HEK293 (cell line): ENCODE measurements at regions not wholly inside any gene's neighbourhood (a gene's known extent, or its start where the extent isn't known, plus 50 kb on each side); places are given as distances from the start of the nearest gene placed in this dataset.

Source experiments
- CTCF ChIA-PET: fragments of 350-600 bp; formaldehyde crosslinking; extraction: SDS; loops from one replicate; lab custom pipeline; 2021; ENCODE audit warnings: antibody characterized with exemption; lab: Yijun Ruan, JAX
- POLR2A ChIA-PET: fragments of 300-600 bp; formaldehyde crosslinking; extraction: SDS; loops from one replicate; lab custom pipeline; 2020; ENCODE audit warnings: antibody characterized with exemption, inconsistent platforms; lab: Yijun Ruan, JAX
- H3K27ac ChIP-seq: fragments of 200-500 bp; sonication (Bioruptor generic); 2 replicates; pipeline ENCODE4 v1.5.1; 2014; ENCODE audit warnings: low read depth, low read length, control low read depth, inconsistent platforms; ENCODE audit errors: extremely low read depth
- H3K36me3 ChIP-seq, 2 experiments: fragments of 200-500 bp in 1 of 2; sonication (Bioruptor generic) in 1 of 2; 1 replicate in 1 of 2; 2 replicates in 1 of 2; pipeline ENCODE4 v1.5.1; 2014 to 2017; ENCODE audit warnings: inconsistent platforms in 2 of 2, low read length in 2 of 2; ENCODE audit not compliant: control insufficient read depth in 2 of 2, insufficient read depth in 1 of 2
- H3K4me1 ChIP-seq: fragments of 200-500 bp; sonication (Bioruptor generic); 2 replicates; pipeline ENCODE4 v1.5.1; 2014; ENCODE audit warnings: mild to moderate bottlenecking, low read length, inconsistent platforms; ENCODE audit not compliant: control insufficient read depth, insufficient read depth
- H3K4me3 ChIP-seq: 2 replicates; pipeline ENCODE4 v1.5.1; 2011; ENCODE audit warnings: low read depth, mild to moderate bottlenecking, control low read depth, low read length, moderate library complexity
- H3K9me3 ChIP-seq: fragments of 200-500 bp; sonication (Bioruptor generic); 2 replicates; pipeline ENCODE4 v1.5.1; 2014; ENCODE audit warnings: low read depth, low read length, inconsistent platforms; ENCODE audit not compliant: control insufficient read depth, insufficient read depth
- KLF16 ChIP-seq: fragments of 450-650 bp; formaldehyde crosslinking; IDR thresholded peaks from 2 replicates; pipeline ENCODE4 v1.5.1; 2017; ENCODE audit warnings: missing biosample characterization, missing genetic modification characterization
- TCF7L2 ChIP-seq: IDR thresholded peaks from 2 replicates; pipeline ENCODE4 v1.6.1; 2011; ENCODE audit warnings: low read depth, mild to moderate bottlenecking, inconsistent platforms, low read length, moderate library complexity, borderline replicate concordance
- YY1 ChIP-seq: fragments of 450-650 bp; formaldehyde crosslinking; IDR thresholded peaks from 2 replicates; pipeline ENCODE4 v1.5.1; 2018; ENCODE audit warnings: missing biosample characterization, missing genetic modification characterization
- ZFP3 ChIP-seq: fragments of 450-650 bp; formaldehyde crosslinking; IDR thresholded peaks from 2 replicates; pipeline ENCODE4 v1.5.1; 2016; ENCODE audit warnings: low read depth, missing biosample characterization, missing genetic modification characterization
- ZFP41 ChIP-seq: fragments of 450-650 bp; formaldehyde crosslinking; IDR thresholded peaks from 2 replicates; pipeline ENCODE4 v1.5.1; 2016; ENCODE audit warnings: missing biosample characterization, missing genetic modification characterization, borderline replicate concordance
- ZNF114 ChIP-seq: fragments of 450-650 bp; formaldehyde crosslinking; IDR thresholded peaks from 2 replicates; pipeline ENCODE4 v1.5.0; 2017; ENCODE audit warnings: missing biosample characterization, missing genetic modification characterization
- ZNF138 ChIP-seq: fragments of 450-650 bp; formaldehyde crosslinking; IDR thresholded peaks from 2 replicates; pipeline ENCODE4 v1.5.1; 2016; ENCODE audit warnings: missing biosample characterization, missing genetic modification characterization, borderline replicate concordance
- ZNF350 ChIP-seq: fragments of 450-650 bp; formaldehyde crosslinking; IDR thresholded peaks from 2 replicates; pipeline ENCODE4 v1.5.0; 2017; ENCODE audit warnings: missing biosample characterization, mild to moderate bottlenecking, missing genetic modification characterization
- ZNF433 ChIP-seq: fragments of 450-650 bp; formaldehyde crosslinking; IDR thresholded peaks from 2 replicates; pipeline ENCODE4 v1.5.1; 2016; ENCODE audit warnings: missing biosample characterization, missing genetic modification characterization, low read depth
- ZNF560 ChIP-seq: fragments of 450-650 bp; formaldehyde crosslinking; IDR thresholded peaks from 2 replicates; pipeline ENCODE4 v1.5.1; 2017; ENCODE audit warnings: missing biosample characterization, missing genetic modification characterization, borderline replicate concordance
- ZNF621 ChIP-seq: fragments of 450-650 bp; formaldehyde crosslinking; IDR thresholded peaks from 2 replicates; pipeline ENCODE4 v1.5.1; 2017; ENCODE audit warnings: missing biosample characterization, missing genetic modification characterization
- ZNF776 ChIP-seq: fragments of 450-650 bp; formaldehyde crosslinking; IDR thresholded peaks from 2 replicates; pipeline ENCODE4 v1.5.0; 2017; ENCODE audit warnings: missing biosample characterization, missing genetic modification characterization, borderline replicate concordance
- ZNF792 ChIP-seq: fragments of 450-650 bp; formaldehyde crosslinking; IDR thresholded peaks from 2 replicates; pipeline ENCODE4 v1.5.1; 2016; ENCODE audit warnings: missing biosample characterization, missing genetic modification characterization
- ZSCAN23 ChIP-seq: fragments of 450-650 bp; formaldehyde crosslinking; IDR thresholded peaks from 2 replicates; pipeline ENCODE4 v1.5.1; 2016; ENCODE audit warnings: missing biosample characterization, missing genetic modification characterization
- TF ChIP-seq, protein P1 (sequence below): fragments of 450-650 bp; formaldehyde crosslinking; IDR thresholded peaks from 2 replicates; pipeline ENCODE4 v1.5.1; 2016; ENCODE audit warnings: missing biosample characterization, missing genetic modification characterization
- TF ChIP-seq, protein P2 (sequence below): fragments of 450-650 bp; IDR thresholded peaks from 2 replicates; pipeline ENCODE4 v1.5.1; 2018; ENCODE audit warnings: missing biosample characterization, missing genetic modification characterization

DNA sequence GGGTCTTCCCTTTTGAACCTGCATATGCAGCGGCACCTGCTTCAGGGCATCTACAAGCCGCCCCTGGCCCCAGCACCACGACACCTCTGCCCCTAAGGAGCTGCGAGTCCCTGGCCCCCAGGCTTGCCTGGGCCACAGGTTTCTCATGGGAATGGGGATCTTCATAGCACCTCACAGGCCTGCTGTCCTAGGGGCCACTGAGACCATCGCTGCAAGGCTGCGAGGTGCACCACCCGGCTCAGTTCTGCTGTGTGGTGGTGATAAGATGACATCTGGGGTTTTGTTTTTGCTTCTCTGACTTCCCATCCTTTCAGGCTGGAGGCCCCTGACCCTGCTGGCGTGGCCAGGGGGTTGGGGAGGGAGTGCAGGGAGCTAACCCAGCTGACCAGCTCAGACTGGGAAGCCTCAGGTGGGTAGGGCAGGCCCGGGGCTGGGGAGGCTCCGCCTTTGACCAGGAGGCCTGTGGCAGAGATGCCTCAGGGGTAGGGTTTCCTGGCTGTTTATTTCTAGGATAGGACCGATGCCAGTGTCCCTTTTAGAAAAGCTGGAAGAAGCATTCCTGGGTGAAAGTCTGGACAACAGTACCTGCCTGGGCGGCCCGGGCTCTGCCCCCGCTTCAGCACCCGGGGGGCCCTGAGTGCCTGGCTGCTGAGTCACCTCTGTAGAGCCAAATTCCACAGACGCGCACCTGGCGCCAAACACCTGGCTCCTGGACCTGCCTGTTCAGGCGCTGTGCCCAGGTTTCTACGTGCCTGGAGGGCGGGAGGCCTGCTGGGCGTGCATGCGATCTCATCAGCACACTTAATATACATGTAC lies 264.7 kb downstream of the DLL1 start:
- Histone ChIP-seq H3K4me1 (no peaks in the 10 kb centered on the region), H3K36me3 (no peaks in the 10 kb centered on the region)
- no peak for TF ChIP-seq ZNF114
- no peak for TF ChIP-seq ZSCAN23
- TF ChIP-seq ZNF433: no peak
- no peak for TF ChIP-seq ZNF621
- no peak for TF ChIP-seq TCF7L2
- TF ChIP-seq, protein P1, sequence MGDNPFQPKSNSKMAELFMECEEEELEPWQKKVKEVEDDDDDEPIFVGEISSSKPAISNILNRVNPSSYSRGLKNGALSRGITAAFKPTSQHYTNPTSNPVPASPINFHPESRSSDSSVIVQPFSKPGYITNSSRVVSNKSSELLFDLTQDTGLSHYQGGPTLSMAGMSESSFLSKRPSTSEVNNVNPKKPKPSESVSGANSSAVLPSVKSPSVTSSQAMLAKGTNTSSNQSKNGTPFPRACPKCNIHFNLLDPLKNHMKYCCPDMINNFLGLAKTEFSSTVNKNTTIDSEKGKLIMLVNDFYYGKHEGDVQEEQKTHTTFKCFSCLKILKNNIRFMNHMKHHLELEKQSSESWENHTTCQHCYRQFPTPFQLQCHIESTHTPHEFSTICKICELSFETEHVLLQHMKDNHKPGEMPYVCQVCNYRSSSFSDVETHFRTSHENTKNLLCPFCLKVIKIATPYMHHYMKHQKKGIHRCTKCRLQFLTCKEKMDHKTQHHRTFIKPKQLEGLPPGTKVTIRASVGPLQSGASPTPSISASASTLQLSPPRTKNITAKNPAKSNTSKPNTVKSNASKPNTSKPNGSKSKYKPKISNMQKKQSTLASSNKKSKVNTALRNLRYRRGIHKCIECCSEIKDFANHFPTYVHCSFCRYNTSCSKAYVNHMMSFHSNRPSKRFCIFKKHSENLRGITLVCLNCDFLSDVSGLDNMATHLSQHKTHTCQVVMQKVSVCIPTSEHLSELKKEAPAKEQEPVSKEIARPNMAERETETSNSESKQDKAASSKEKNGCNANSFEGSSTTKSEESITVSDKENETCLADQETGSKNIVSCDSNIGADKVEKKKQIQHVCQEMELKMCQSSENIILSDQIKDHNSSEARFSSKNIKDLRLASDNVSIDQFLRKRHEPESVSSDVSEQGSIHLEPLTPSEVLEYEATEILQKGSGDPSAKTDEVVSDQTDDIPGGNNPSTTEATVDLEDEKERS (tag by site-specific recombination): no peak
- TF ChIP-seq ZNF792: no peak
- TF ChIP-seq KLF16: no peak
- no peak for TF ChIP-seq ZNF138
- TF ChIP-seq, all 188 proteins: peak for 0
- Histone ChIP-seq H3K9me3 (no peaks in the 10 kb centered on the region), H3K27ac (no peak overlapping the region), H3K4me3 (no peak overlapping the region)
- CTCF ChIA-PET: no interaction called here
- POLR2A ChIA-PET: interaction anchor here (1.0 kb wide), 1 partner anchor 222 kb away, joined by 3 read pairs; no protein-coding TSS in a partner anchor

DNA sequence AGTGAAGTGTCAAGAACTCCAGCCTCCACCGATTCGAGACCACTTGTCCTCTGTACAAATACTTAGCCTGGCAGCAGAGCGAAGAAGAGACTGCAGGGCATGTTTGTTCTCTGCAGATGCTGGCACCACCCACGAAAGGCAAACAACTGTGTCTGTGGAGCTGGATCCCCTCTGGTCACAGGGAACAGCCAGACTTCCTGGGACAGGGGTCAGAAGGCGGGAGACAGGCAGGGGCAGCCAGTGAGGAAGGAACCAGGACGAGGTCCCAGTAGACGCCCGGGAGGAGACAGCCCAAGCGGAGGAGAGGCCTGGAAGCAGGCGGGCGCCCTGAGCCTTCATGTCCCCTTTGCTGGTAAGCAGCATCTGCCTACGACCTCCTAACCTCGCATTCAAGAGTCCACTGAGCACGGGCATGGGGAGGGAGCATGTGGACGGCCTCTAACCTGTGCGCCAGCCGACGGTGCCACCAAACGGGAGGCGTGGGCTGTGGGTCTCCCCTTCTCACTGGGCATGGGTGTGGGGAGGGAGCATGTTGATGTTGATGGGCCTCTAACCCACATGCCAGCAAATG lies 265.5 kb downstream of the DLL1 start:
- Histone ChIP-seq H3K4me3 (no peak overlapping the region), H3K36me3 (no peaks in the 10 kb centered on the region), H3K9me3 (no peaks in the 10 kb centered on the region), H3K27ac (no peak overlapping the region), H3K4me1 (no peaks in the 10 kb centered on the region)
- CTCF ChIA-PET: no interaction called here
- POLR2A ChIA-PET: no interaction called here
- TF ChIP-seq ZNF560 (tag by site-specific recombination): no peak
- no peak for TF ChIP-seq ZNF776 (tag by site-specific recombination)
- TF ChIP-seq, protein P2, sequence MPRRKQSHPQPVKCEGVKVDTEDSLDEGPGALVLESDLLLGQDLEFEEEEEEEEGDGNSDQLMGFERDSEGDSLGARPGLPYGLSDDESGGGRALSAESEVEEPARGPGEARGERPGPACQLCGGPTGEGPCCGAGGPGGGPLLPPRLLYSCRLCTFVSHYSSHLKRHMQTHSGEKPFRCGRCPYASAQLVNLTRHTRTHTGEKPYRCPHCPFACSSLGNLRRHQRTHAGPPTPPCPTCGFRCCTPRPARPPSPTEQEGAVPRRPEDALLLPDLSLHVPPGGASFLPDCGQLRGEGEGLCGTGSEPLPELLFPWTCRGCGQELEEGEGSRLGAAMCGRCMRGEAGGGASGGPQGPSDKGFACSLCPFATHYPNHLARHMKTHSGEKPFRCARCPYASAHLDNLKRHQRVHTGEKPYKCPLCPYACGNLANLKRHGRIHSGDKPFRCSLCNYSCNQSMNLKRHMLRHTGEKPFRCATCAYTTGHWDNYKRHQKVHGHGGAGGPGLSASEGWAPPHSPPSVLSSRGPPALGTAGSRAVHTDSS (tag by site-specific recombination): no peak

DNA sequence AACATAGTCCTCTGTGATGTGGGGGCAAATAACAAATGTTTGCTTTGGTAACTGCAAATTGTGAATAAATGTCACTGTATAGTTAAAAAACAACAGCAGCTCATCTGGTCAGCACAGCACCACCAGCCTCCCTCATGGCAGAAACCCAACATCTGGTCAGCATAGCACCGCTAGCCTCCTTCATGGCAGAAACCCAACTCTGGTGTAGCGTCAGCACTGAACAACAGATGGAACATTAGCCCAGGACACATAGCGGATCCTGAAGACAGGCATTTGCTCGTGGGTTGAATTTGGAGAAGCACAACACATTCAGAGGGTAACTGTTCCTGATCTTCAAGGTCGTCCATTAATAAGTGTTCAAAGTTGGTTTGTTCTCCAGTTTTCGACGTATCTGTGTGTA lies 265.9 kb downstream of the DLL1 start:
- POLR2A ChIA-PET: no interaction called here
- Histone ChIP-seq H3K4me3 (no peak overlapping the region), H3K36me3 (no peaks in the 10 kb centered on the region), H3K4me1 (no peaks in the 10 kb centered on the region), H3K27ac (no peak overlapping the region), H3K9me3 (no peaks in the 10 kb centered on the region)
- TF ChIP-seq ZFP3 (tag by site-specific recombination) (no peak), YY1 (tag by site-specific recombination) (no peak), ZFP41 (no peak), ZNF350 (tag by site-specific recombination) (no peak)
- CTCF ChIA-PET: no interaction called here
